K562 (cell line): ENCODE measurements at regions not wholly inside any gene's neighbourhood (a gene's known extent, or its start where the extent isn't known, plus 50 kb on each side); places are given as distances from the start of the nearest gene placed in this dataset.

Source experiments
- ATAC-seq: fragments of 200-7000 bp; cut with Tn5 transposase; 3 replicates; pipeline ENCODE4 v1.9.1; 2020; ENCODE audit warnings: moderate library complexity
- BruUV-seq: library from RNA; stranded (reverse); fragments of 400-500 nt; replicated peaks from 2 replicates; lab custom pipeline; 2021; lab: Mats Ljungman, UMichigan
- CTCF ChIA-PET: fragments of 300-600 bp; formaldehyde crosslinking; extraction: SDS; loops from one replicate; lab custom pipeline; 2021; ENCODE audit warnings: low intra/inter-chr PET ratio; lab: Yijun Ruan, JAX
- POLR2A ChIA-PET: fragments of 300-600, 350-650 bp; sonication (Branson Sonifier 250); formaldehyde crosslinking; extraction: SDS; loops from one replicate; lab custom pipeline; 2021; ENCODE audit warnings: antibody characterized with exemption, inconsistent platforms; lab: Yijun Ruan, JAX
- DNase-seq, 4 experiments: peaks; one replicate each; pipeline versions ENCODE4 v3.0.0 to v3.0.0-alpha.2; 2011 to 2018; ENCODE audit warnings: low spot score in 3 of 4, mixed read lengths in 3 of 4; ENCODE audit errors: extremely low read depth in 1 of 4
- FAIRE-seq: peaks from 2 replicates; lab custom pipeline; 2011; peaks lifted over from hg19 to GRCh38; lab: Jason Lieb, UNC
- H2AFZ ChIP-seq: 2 replicates; pipeline ENCODE4 v1.6.0; 2011; ENCODE audit warnings: low read depth, low read length, control low read depth, inconsistent platforms
- H3K27ac ChIP-seq: fragments of 200-600 bp; 3 replicates; pipeline ENCODE4 v1.8.0; 2011; ENCODE audit warnings: low read depth, mild to moderate bottlenecking, control low read depth, inconsistent platforms, low read length, moderate library complexity, mixed read lengths; ENCODE audit errors: extremely low read depth
- H3K27me3 ChIP-seq, 2 experiments: fragments of 300-600 bp in 1 of 2; 2 replicates in 1 of 2; 3 replicates in 1 of 2; pipeline versions ENCODE4 v1.6.0 to v1.8.0; 2011; ENCODE audit warnings: inconsistent platforms in 2 of 2, low read length in 2 of 2, mild to moderate bottlenecking in 1 of 2, mixed read lengths in 1 of 2, moderate library complexity in 1 of 2; ENCODE audit not compliant: control insufficient read depth in 2 of 2, insufficient read depth in 2 of 2
- H3K36me3 ChIP-seq: fragments of 300-600 bp; 3 replicates; pipeline ENCODE4 v1.8.0; 2011; ENCODE audit warnings: mild to moderate bottlenecking, low read length, inconsistent platforms; ENCODE audit not compliant: control insufficient read depth, insufficient read depth
- H3K4me1 ChIP-seq, 2 experiments: fragments of 200-600 bp in 1 of 2; replicated peaks in 1 of 2; 2 replicates in 1 of 2; 3 replicates in 1 of 2; pipeline versions ENCODE4 v1.5.1 to v1.8.0; 2011; ENCODE audit warnings: inconsistent platforms in 2 of 2, low read length in 2 of 2, mild to moderate bottlenecking in 1 of 2, mixed read lengths in 1 of 2, moderate library complexity in 1 of 2; ENCODE audit not compliant: control insufficient read depth in 2 of 2, insufficient read depth in 2 of 2
- H3K4me2 ChIP-seq: 2 replicates; pipeline ENCODE4 v1.6.1; 2011; ENCODE audit warnings: low read length, control low read depth, inconsistent platforms, mixed read lengths; ENCODE audit not compliant: insufficient read depth
- H3K4me3 ChIP-seq: fragments of 200-600 bp; sonication (generic), shearing (Covaris generic); 2 replicates; pipeline ENCODE4 v1.5.1; 2016; ENCODE audit warnings: control low read depth, inconsistent platforms
- H3K79me2 ChIP-seq: fragments of 200-600 bp; 3 replicates; pipeline ENCODE4 v1.8.0; 2011; ENCODE audit warnings: low read length, inconsistent platforms; ENCODE audit not compliant: control insufficient read depth, insufficient read depth
- H3K9ac ChIP-seq, 2 experiments: 2 replicates each; pipeline versions ENCODE4 v1.6.0 to v1.6.1; 2011; ENCODE audit warnings: low read depth in 2 of 2, low read length in 2 of 2, control low read depth in 1 of 2, inconsistent platforms in 1 of 2, mild to moderate bottlenecking in 1 of 2, mixed read lengths in 1 of 2; ENCODE audit not compliant: insufficient read depth in 1 of 2
- H3K9me1 ChIP-seq: one replicate; pipeline ENCODE4 v1.6.0; 2011; ENCODE audit warnings: inconsistent platforms, mild to moderate bottlenecking, low read length, moderate library complexity; ENCODE audit not compliant: control insufficient read depth, insufficient read depth
- H3K9me3 ChIP-seq: replicated peaks from 2 replicates; pipeline ENCODE4 v1.5.1; 2011; ENCODE audit warnings: low read depth, low read length, inconsistent platforms; ENCODE audit not compliant: control insufficient read depth, insufficient read depth
- H4K20me1 ChIP-seq: replicated peaks from 2 replicates; pipeline ENCODE4 v1.6.1; 2011; ENCODE audit warnings: low read length, inconsistent platforms, mixed read lengths; ENCODE audit not compliant: control insufficient read depth, insufficient read depth
- CBFA2T2 ChIP-seq: fragments of 450-650 bp; conservative IDR thresholded peaks from 2 replicates; pipeline ENCODE4 v1.6.1; 2017; ENCODE audit warnings: mild to moderate bottlenecking
- GABPB1 ChIP-seq: sonication (generic); formaldehyde crosslinking; IDR thresholded peaks from 2 replicates; pipeline ENCODE4 v1.8.0; 2022; ENCODE audit warnings: mild to moderate bottlenecking, missing genetic modification reagents
- HDAC8 ChIP-seq: fragments of 450-650 bp; IDR thresholded peaks from 2 replicates; pipeline ENCODE4 v1.6.1; 2016; ENCODE audit warnings: mild to moderate bottlenecking, missing genetic modification characterization, moderate library complexity, missing compliant biosample characterization
- KDM4B ChIP-seq, 2 experiments: fragments of 450-650 bp in 1 of 2; sonication (generic) in 1 of 2; IDR thresholded peaks; 2 replicates each; pipeline ENCODE4 v1.6.1; 2016 to 2017; ENCODE audit warnings: borderline replicate concordance in 2 of 2, antibody characterized with exemption in 1 of 2, low read depth in 1 of 2, mild to moderate bottlenecking in 1 of 2
- LCOR ChIP-seq: sonication (generic); formaldehyde crosslinking; IDR thresholded peaks from 2 replicates; pipeline ENCODE4 v1.8.0; 2022; ENCODE audit warnings: mild to moderate bottlenecking, missing genetic modification reagents
- TCFL5 ChIP-seq: fragments of 250-450 bp; sonication (Bioruptor Pico); conservative IDR thresholded peaks from 2 replicates; pipeline ENCODE4 v1.6.1; 2021; ENCODE audit warnings: mild to moderate bottlenecking, moderate library complexity, matching md5 sums
- ZNF431 ChIP-seq: sonication (generic); formaldehyde crosslinking; IDR thresholded peaks from 2 replicates; pipeline ENCODE4 v1.8.0; 2022; ENCODE audit warnings: mild to moderate bottlenecking, missing genetic modification reagents
- ZNF696 ChIP-seq: fragments of 250-450 bp; sonication (Bioruptor Pico); conservative IDR thresholded peaks from 2 replicates; pipeline ENCODE4 v1.4.0; 2020; ENCODE audit warnings: mild to moderate bottlenecking, moderate library complexity
- WGBS: fragments of 100-300 bp; shearing (Covaris generic); methylation state at CpG from one replicate; pipeline ENCODE4 v1.1.6; 2016; ENCODE audit warnings: low coverage, mixed read lengths; ENCODE audit not compliant: insufficient coverage; ENCODE audit errors: missing lambda C conversion rate; 5-methylcytosine and 5-hydroxymethylcytosine counted together
- in situ Hi-C: fragments of 300-500 bp; cut with MboI; formaldehyde crosslinking; loops from 4 replicates; pipeline ENCODE4 v1.15.0; 2018; ENCODE audit warnings: inconsistent platforms, mixed read lengths
- intact Hi-C: fragments of 100-400 bp; cut with micrococcal nuclease; formaldehyde crosslinking; loops from 2 replicates; pipeline ENCODE4 v1.14.2; 2022
- TF ChIP-seq, protein P1 (sequence below): fragments of 150-350 bp; conservative IDR thresholded peaks from 2 replicates; pipeline ENCODE4 v1.6.1; 2014; ENCODE audit warnings: low read length
- TF ChIP-seq, protein P2 (sequence below): fragments of 450-650 bp; IDR thresholded peaks from 2 replicates; pipeline ENCODE4 v1.6.1; 2018; ENCODE audit not compliant: partially characterized antibody

DNA sequence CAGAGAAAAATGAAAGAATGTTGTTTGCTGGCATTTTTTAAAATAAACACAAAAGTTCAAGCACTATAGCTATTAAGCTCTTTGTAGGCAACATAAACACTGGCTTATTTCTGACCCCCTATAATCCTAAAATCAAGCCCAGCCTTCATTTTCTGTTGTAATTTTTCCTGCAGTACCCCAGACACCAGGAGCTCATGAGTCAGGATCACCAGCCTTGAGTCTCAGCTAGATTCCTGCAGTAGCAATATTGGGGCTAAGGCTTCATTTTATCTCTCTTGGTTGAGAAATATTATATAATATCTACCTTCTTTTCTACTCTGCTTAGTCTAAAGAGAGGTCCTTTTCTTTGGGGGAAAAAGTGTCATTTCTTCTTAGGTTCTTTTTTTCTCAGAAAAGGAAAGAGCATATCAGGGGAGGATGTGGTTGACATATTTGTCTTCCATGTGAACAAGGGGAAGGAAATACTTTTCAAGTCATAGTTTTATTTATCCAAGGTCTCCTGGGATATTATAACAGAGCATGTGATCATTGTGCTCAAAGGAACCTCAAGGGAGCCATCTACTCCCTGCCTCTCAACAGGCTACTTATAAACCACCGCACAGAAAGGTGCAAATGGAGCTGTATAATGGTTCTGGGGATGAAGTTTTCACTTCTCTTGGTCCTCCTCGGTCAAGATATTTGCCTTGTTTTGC is 678.3 kb upstream of the NR3C2 start:
- DNase-seq (no peak), FAIRE-seq (no peak), ATAC-seq (no peak)
- H3K4me2 ChIP-seq: no peak overlapping the region
- ChIA-PET POLR2A (no interaction called here), CTCF (no interaction called here)
- H3K4me3 ChIP-seq: no peak overlapping the region
- H3K27me3 ChIP-seq: no peaks in the 10 kb centered on the region
- H4K20me1 ChIP-seq: no peaks in the 10 kb centered on the region
- H3K9me1 ChIP-seq: no peaks in the 10 kb centered on the region
- no peak for TF ChIP-seq CBFA2T2
- no TSS peak for BruUV-seq
- no peak overlapping the region for H3K9ac ChIP-seq
- H3K79me2 ChIP-seq: no peaks in the 10 kb centered on the region
- H3K9me3 ChIP-seq: no peaks in the 10 kb centered on the region
- H3K27ac ChIP-seq: no peak overlapping the region
- H3K4me1 ChIP-seq: no peaks in the 10 kb centered on the region
- in situ Hi-C loops (no loop called here), intact Hi-C loops (no loop called here)
- no peaks in the 10 kb centered on the region for H3K36me3 ChIP-seq
- no peak overlapping the region for H2AFZ ChIP-seq
- WGBS: 0% methylated on average over 2 of the region's 2 CpGs

DNA sequence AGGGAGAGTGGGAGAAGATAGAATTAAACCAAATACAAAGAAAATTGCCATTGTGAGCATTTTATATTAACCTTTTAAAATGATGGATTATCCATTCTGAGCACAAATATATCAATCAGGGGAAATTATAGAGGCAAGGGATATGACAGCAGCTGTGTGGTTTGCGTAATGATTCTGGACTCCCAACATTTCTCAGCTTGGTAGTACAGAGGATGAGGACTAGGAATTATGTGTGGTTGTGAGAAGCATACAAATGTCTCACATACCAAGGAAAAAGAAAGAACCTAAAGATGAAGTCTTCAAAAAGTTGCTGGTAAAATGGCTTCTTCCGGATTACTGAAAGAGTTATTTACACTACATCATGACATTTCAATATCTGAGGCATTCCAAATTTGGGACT is 674.6 kb upstream of the NR3C2 start:
- DNase-seq: no peak
- in situ Hi-C loops: no loop called here
- Histone ChIP-seq H3K27ac (no peak overlapping the region), H3K4me1 (no peaks in the 10 kb centered on the region), H2AFZ (no peak overlapping the region), H3K79me2 (no peaks in the 10 kb centered on the region), H3K9me3 (no peaks in the 10 kb centered on the region), H3K36me3 (no peaks in the 10 kb centered on the region), H3K9me1 (no peaks in the 10 kb centered on the region), H3K4me3 (no peak overlapping the region), H3K27me3 (no peaks in the 10 kb centered on the region), H4K20me1 (no peaks in the 10 kb centered on the region), H3K9ac (no peak overlapping the region), H3K4me2 (no peak overlapping the region)
- intact Hi-C loops: no loop called here
- ATAC-seq: no peak
- WGBS: 0% methylated on average over 2 of the region's 2 CpGs
- CTCF ChIA-PET: no interaction called here
- no TSS peak for BruUV-seq
- POLR2A ChIA-PET: no interaction called here
- FAIRE-seq: no peak
- TF ChIP-seq TCFL5 (CRISPR knock-in tag) (no peak), KDM4B (IDR thresholded peaks at IDR 0.05; ENCODE audit: borderline replicate concordance in 2 of 2, low read depth in 1 of 2) (no peak), HDAC8 (tag) (no peak), ZNF696 (CRISPR knock-in tag) (no peak), ZNF431 (CRISPR knock-in tag) (no peak), LCOR (no peak), GABPB1 (no peak)
- TF ChIP-seq, protein P1, sequence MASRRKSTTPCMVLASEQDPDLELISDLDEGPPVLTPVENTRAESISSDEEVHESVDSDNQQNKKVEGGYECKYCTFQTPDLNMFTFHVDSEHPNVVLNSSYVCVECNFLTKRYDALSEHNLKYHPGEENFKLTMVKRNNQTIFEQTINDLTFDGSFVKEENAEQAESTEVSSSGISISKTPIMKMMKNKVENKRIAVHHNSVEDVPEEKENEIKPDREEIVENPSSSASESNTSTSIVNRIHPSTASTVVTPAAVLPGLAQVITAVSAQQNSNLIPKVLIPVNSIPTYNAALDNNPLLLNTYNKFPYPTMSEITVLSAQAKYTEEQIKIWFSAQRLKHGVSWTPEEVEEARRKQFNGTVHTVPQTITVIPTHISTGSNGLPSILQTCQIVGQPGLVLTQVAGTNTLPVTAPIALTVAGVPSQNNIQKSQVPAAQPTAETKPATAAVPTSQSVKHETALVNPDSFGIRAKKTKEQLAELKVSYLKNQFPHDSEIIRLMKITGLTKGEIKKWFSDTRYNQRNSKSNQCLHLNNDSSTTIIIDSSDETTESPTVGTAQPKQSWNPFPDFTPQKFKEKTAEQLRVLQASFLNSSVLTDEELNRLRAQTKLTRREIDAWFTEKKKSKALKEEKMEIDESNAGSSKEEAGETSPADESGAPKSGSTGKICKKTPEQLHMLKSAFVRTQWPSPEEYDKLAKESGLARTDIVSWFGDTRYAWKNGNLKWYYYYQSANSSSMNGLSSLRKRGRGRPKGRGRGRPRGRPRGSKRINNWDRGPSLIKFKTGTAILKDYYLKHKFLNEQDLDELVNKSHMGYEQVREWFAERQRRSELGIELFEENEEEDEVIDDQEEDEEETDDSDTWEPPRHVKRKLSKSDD: no peak
- TF ChIP-seq, protein P2, sequence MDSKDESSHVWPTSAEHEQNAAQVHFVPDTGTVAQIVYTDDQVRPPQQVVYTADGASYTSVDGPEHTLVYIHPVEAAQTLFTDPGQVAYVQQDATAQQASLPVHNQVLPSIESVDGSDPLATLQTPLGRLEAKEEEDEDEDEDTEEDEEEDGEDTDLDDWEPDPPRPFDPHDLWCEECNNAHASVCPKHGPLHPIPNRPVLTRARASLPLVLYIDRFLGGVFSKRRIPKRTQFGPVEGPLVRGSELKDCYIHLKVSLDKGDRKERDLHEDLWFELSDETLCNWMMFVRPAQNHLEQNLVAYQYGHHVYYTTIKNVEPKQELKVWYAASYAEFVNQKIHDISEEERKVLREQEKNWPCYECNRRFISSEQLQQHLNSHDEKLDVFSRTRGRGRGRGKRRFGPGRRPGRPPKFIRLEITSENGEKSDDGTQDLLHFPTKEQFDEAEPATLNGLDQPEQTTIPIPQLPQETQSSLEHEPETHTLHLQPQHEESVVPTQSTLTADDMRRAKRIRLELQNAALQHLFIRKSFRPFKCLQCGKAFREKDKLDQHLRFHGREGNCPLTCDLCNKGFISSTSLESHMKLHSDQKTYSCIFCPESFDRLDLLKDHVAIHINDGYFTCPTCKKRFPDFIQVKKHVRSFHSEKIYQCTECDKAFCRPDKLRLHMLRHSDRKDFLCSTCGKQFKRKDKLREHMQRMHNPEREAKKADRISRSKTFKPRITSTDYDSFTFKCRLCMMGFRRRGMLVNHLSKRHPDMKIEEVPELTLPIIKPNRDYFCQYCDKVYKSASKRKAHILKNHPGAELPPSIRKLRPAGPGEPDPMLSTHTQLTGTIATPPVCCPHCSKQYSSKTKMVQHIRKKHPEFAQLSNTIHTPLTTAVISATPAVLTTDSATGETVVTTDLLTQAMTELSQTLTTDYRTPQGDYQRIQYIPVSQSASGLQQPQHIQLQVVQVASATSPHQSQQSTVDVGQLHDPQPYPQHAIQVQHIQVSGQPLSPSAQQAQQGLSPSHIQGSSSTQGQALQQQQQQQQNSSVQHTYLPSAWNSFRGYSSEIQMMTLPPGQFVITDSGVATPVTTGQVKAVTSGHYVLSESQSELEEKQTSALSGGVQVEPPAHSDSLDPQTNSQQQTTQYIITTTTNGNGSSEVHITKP: no peak
